SK-N-SH (cell line): ENCODE measurements at regions not wholly inside any gene's neighbourhood (a gene's known extent, or its start where the extent isn't known, plus 50 kb on each side); places are given as distances from the start of the nearest gene placed in this dataset.

ENCODE experiments used
- TF ChIP-seq, protein P1 (sequence below): IDR thresholded peaks from 2 replicates; pipeline ENCODE4 v1.6.1; 2012; ENCODE audit warnings: mild to moderate bottlenecking, low read depth, low read length, moderate library complexity
- TF ChIP-seq, protein P2 (sequence below): fragments of 150-350 bp; IDR thresholded peaks from 2 replicates; pipeline ENCODE4 v1.6.1; 2017; ENCODE audit warnings: antibody characterized with exemption, low read length, low read depth, borderline replicate concordance

DNA sequence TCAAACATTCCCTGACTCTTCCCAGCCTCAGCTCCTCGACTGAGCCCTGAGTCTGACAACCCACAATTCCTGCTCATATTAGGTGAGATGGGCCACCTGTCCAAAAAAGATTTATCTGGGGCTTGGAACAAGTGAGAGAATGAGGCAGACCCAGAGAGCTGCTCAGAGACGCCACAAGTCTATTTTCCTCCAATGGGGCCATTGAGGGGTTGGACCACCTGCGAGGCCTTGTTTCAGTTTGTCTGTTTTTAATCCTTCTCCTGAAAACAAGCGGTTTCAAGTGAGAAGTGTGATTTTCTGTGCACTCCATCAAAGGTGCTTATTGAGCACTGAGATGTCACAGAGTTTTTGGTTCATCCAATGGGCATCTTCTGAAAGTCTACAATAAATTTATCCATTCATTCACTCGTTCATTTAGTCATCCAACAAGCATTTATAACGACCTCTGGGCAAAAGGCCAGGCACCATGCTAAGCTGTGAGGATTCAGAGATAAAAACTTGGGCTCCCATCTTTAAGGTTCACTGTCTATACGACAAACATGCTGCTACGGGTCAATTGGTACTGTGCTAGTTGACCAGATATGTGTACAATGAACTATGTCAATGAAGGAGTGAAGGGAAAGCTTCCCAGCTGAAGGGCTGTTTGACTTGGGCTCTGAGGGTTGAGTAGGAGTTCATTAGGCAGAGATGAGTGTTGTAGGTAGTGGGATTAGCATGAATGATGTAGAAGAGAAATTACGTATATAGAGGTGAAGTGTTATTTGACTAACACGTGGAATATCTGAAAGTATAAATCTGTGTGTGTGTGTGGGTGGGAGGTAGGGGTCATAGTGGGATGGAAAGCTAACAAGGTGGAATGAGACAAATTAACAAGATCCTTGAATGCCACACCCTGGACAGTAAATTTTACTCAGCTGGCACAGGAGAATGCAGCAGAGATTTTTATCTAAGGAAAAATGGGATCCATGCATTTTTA is 168.9 kb downstream of the MIAT start:
- TF ChIP-seq, protein P1, sequence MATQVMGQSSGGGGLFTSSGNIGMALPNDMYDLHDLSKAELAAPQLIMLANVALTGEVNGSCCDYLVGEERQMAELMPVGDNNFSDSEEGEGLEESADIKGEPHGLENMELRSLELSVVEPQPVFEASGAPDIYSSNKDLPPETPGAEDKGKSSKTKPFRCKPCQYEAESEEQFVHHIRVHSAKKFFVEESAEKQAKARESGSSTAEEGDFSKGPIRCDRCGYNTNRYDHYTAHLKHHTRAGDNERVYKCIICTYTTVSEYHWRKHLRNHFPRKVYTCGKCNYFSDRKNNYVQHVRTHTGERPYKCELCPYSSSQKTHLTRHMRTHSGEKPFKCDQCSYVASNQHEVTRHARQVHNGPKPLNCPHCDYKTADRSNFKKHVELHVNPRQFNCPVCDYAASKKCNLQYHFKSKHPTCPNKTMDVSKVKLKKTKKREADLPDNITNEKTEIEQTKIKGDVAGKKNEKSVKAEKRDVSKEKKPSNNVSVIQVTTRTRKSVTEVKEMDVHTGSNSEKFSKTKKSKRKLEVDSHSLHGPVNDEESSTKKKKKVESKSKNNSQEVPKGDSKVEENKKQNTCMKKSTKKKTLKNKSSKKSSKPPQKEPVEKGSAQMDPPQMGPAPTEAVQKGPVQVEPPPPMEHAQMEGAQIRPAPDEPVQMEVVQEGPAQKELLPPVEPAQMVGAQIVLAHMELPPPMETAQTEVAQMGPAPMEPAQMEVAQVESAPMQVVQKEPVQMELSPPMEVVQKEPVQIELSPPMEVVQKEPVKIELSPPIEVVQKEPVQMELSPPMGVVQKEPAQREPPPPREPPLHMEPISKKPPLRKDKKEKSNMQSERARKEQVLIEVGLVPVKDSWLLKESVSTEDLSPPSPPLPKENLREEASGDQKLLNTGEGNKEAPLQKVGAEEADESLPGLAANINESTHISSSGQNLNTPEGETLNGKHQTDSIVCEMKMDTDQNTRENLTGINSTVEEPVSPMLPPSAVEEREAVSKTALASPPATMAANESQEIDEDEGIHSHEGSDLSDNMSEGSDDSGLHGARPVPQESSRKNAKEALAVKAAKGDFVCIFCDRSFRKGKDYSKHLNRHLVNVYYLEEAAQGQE: no peak
- TF ChIP-seq, protein P2, sequence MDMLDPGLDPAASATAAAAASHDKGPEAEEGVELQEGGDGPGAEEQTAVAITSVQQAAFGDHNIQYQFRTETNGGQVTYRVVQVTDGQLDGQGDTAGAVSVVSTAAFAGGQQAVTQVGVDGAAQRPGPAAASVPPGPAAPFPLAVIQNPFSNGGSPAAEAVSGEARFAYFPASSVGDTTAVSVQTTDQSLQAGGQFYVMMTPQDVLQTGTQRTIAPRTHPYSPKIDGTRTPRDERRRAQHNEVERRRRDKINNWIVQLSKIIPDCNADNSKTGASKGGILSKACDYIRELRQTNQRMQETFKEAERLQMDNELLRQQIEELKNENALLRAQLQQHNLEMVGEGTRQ: no peak
